H9 (cell line): ENCODE measurements at regions not wholly inside any gene's neighbourhood (a gene's known extent, or its start where the extent isn't known, plus 50 kb on each side); places are given as distances from the start of the nearest gene placed in this dataset.

ENCODE experiments used
- DNase-seq: peaks from one replicate; pipeline ENCODE4 v3.0.0-alpha.2; 2017
- H2AFZ ChIP-seq: one replicate; pipeline ENCODE4 v1.6.1; 2013; ENCODE audit warnings: mild to moderate bottlenecking, low read length, control low read depth, moderate library complexity
- H2AK5ac ChIP-seq: 2 replicates; pipeline ENCODE4 v1.6.1; 2013; ENCODE audit warnings: low read length, control low read depth, mixed read lengths; ENCODE audit not compliant: insufficient read length
- H2BK120ac ChIP-seq: one replicate; pipeline ENCODE4 v1.6.1; 2013; ENCODE audit warnings: low read depth, mild to moderate bottlenecking, low read length, control low read depth, inconsistent platforms; ENCODE audit not compliant: poor library complexity, severe bottlenecking
- H2BK12ac ChIP-seq: 2 replicates; pipeline ENCODE4 v1.6.1; 2013; ENCODE audit warnings: low read length, control low read depth, mixed read lengths, low read depth; ENCODE audit not compliant: insufficient read length
- H2BK15ac ChIP-seq: 2 replicates; pipeline ENCODE4 v1.6.1; 2013; ENCODE audit warnings: low read depth, low read length, control low read depth
- H2BK20ac ChIP-seq: one replicate; pipeline ENCODE4 v1.6.1; 2013; ENCODE audit warnings: low read depth, mild to moderate bottlenecking, low read length, control low read depth, inconsistent platforms; ENCODE audit not compliant: poor library complexity, severe bottlenecking
- H2BK5ac ChIP-seq: 2 replicates; pipeline ENCODE4 v1.6.1; 2013; ENCODE audit warnings: low read length, control low read depth, mixed read lengths; ENCODE audit not compliant: insufficient read length
- H3K14ac ChIP-seq: 2 replicates; pipeline ENCODE4 v1.6.1; 2013; ENCODE audit warnings: low read length, control low read depth; ENCODE audit not compliant: insufficient read depth
- H3K18ac ChIP-seq: 2 replicates; pipeline ENCODE4 v1.6.1; 2013; ENCODE audit warnings: low read depth, mild to moderate bottlenecking, mixed read lengths, low read length, control low read depth; ENCODE audit not compliant: insufficient read length
- H3K23ac ChIP-seq: 2 replicates; pipeline ENCODE4 v1.6.1; 2013; ENCODE audit warnings: low read length, control low read depth, mixed read lengths, low read depth; ENCODE audit not compliant: insufficient read length
- H3K23me2 ChIP-seq: 2 replicates; pipeline ENCODE4 v1.6.1; 2013; ENCODE audit warnings: low read depth, mild to moderate bottlenecking, mixed read lengths, low read length, control low read depth; ENCODE audit not compliant: insufficient read length, poor library complexity, severe bottlenecking
- H3K27ac ChIP-seq: 2 replicates; pipeline ENCODE4 v1.5.1; 2013; ENCODE audit warnings: low read length, control low read depth, mixed read lengths, low read depth; ENCODE audit not compliant: insufficient read length
- H3K27me3 ChIP-seq: 2 replicates; pipeline ENCODE4 v1.6.1; 2013; ENCODE audit warnings: low read length, control low read depth, inconsistent platforms; ENCODE audit not compliant: insufficient read depth
- H3K4ac ChIP-seq: 2 replicates; pipeline ENCODE4 v1.6.1; 2013; ENCODE audit warnings: low read depth, mild to moderate bottlenecking, control low read depth, inconsistent platforms, low read length, moderate library complexity
- H3K4me1 ChIP-seq: 2 replicates; pipeline ENCODE4 v1.6.1; 2013; ENCODE audit warnings: low read length, control low read depth, inconsistent platforms; ENCODE audit not compliant: insufficient read depth
- H3K4me2 ChIP-seq: 2 replicates; pipeline ENCODE4 v1.6.1; 2013; ENCODE audit warnings: low read length, control low read depth, mixed read lengths; ENCODE audit not compliant: insufficient read length, insufficient read depth
- H3K56ac ChIP-seq: 2 replicates; pipeline ENCODE4 v1.6.1; 2013; ENCODE audit warnings: low read depth, mild to moderate bottlenecking, mixed read lengths, low read length, control low read depth; ENCODE audit not compliant: insufficient read length
- H3K79me1 ChIP-seq: 2 replicates; pipeline ENCODE4 v1.6.1; 2013; ENCODE audit warnings: low read depth, mild to moderate bottlenecking, moderate library complexity, low read length, control low read depth, inconsistent platforms; ENCODE audit not compliant: insufficient read depth, poor library complexity, severe bottlenecking
- H3K79me2 ChIP-seq: 2 replicates; pipeline ENCODE4 v1.6.1; 2013; ENCODE audit warnings: low read length, control low read depth, inconsistent platforms; ENCODE audit not compliant: insufficient read depth
- H3K9ac ChIP-seq: 2 replicates; pipeline ENCODE4 v1.6.1; 2013; ENCODE audit warnings: low read length, control low read depth, mixed read lengths; ENCODE audit not compliant: insufficient read length; ENCODE audit errors: extremely low read depth
- H3K9me3 ChIP-seq: one replicate; pipeline ENCODE4 v1.6.1; 2013; ENCODE audit warnings: low read depth, low read length, inconsistent platforms; ENCODE audit not compliant: control insufficient read depth
- H3T11ph ChIP-seq: one replicate; pipeline ENCODE4 v1.6.1; 2013; ENCODE audit warnings: mild to moderate bottlenecking, low read length, control low read depth, inconsistent platforms
- H4K20me1 ChIP-seq: one replicate; pipeline ENCODE4 v1.6.1; 2013; ENCODE audit not compliant: control insufficient read depth, insufficient read length, insufficient read depth
- H4K5ac ChIP-seq: 2 replicates; pipeline ENCODE4 v1.6.1; 2013; ENCODE audit warnings: low read depth, mild to moderate bottlenecking, mixed read lengths, low read length, control low read depth; ENCODE audit not compliant: insufficient read length
- H4K8ac ChIP-seq: replicated peaks from 2 replicates; pipeline ENCODE4 v1.6.1; 2013; ENCODE audit warnings: low read length, control low read depth, mixed read lengths, low read depth; ENCODE audit not compliant: insufficient read length
- H4K91ac ChIP-seq: 2 replicates; pipeline ENCODE4 v1.6.1; 2013; ENCODE audit warnings: low read depth, mild to moderate bottlenecking, moderate library complexity, mixed read lengths, low read length, control low read depth; ENCODE audit not compliant: insufficient read length
- H3K27ac Mint-ChIP-seq, 3 experiments: 2 replicates in 2 of 3; 3 replicates in 1 of 3; pipeline ENCODE4 v1.8.0; 2020 to 2021; ENCODE audit warnings: mixed read lengths in 3 of 3, mild to moderate bottlenecking in 1 of 3, moderate library complexity in 1 of 3
- H3K27me3 Mint-ChIP-seq: 2 replicates; pipeline ENCODE4 v1.8.0; 2021; ENCODE audit warnings: low read depth, mild to moderate bottlenecking, moderate library complexity, mixed read lengths
- H3K36me3 Mint-ChIP-seq, 3 experiments: 2 replicates in 2 of 3; 3 replicates in 1 of 3; pipeline ENCODE4 v1.8.0; 2020 to 2021; ENCODE audit warnings: low read depth in 3 of 3, mixed read lengths in 3 of 3; ENCODE audit not compliant: insufficient read depth in 1 of 3
- H3K4me1 Mint-ChIP-seq, 2 experiments: 2 replicates each; pipeline ENCODE4 v1.8.0; 2020; ENCODE audit warnings: mixed read lengths in 2 of 2
- H3K4me3 Mint-ChIP-seq, 2 experiments: 2 replicates in 1 of 2; 3 replicates in 1 of 2; pipeline ENCODE4 v1.8.0; 2020 to 2021; ENCODE audit warnings: mild to moderate bottlenecking in 2 of 2, mixed read lengths in 2 of 2, moderate library complexity in 1 of 2
- H3K9me3 Mint-ChIP-seq, 2 experiments: 2 replicates in 1 of 2; 3 replicates in 1 of 2; pipeline ENCODE4 v1.8.0; 2020; ENCODE audit warnings: mild to moderate bottlenecking in 2 of 2, mixed read lengths in 2 of 2, moderate library complexity in 1 of 2
- WGBS: extraction: QIAGEN DNeasy Blood & Tissue Kit; methylation state at CpG from one replicate; pipeline ENCODE4 v1.1.7; 2013; ENCODE audit warnings: missing lambda C conversion rate, low lambda C conversion rate, mixed read lengths; ENCODE audit not compliant: insufficient read length; ENCODE audit errors: extremely low coverage; 5-methylcytosine and 5-hydroxymethylcytosine counted together
- TF ChIP-seq, protein P1 (sequence below): fragments of 200-600 bp; sonication (generic); conservative IDR thresholded peaks from 3 replicates; pipeline ENCODE4 v1.8.0; 2021; ENCODE audit warnings: antibody characterized with exemption, mild to moderate bottlenecking

DNA sequence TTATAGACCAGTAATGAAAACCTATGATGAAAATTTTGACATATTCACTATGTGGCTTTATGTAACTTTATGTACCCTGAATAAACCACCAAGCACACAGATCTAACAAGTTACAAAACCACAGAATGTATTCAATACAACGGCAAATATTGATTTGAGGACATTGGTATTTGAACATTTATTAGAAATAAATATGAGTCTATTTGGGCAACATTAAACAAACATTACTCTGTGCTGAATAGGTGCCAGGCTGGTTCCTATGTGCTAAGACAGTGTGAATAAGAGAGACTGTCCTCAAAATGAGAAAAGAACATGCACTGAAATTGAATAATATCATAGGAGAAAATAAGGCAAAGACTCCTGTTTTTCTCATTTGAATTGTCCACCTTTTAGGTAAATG, 1341.2 kb downstream of the PLA2G4A start:
- Histone ChIP-seq H2BK120ac (no peak overlapping the region), H3K23me2 (no peaks in the 10 kb centered on the region), H3K79me2 (no peaks in the 10 kb centered on the region), H2BK12ac (no peak overlapping the region), H3K14ac (no peak overlapping the region), H3K4ac (no peak overlapping the region), H3K4me2 (no peak overlapping the region), H3K9me3 (no peaks in the 10 kb centered on the region), H3T11ph (no peak overlapping the region), H3K27ac (no peak overlapping the region), H3K79me1 (no peaks in the 10 kb centered on the region), H2BK5ac (no peak overlapping the region), H4K91ac (no peak overlapping the region), H3K4me1 (no peaks in the 10 kb centered on the region), H2BK20ac (no peak overlapping the region), H4K5ac (no peak overlapping the region), H2BK15ac (no peak overlapping the region), H4K20me1 (no peaks in the 10 kb centered on the region), H2AFZ (no peak overlapping the region), H3K9ac (no peak overlapping the region), H2AK5ac (no peak overlapping the region), H4K8ac (no peak overlapping the region), H3K18ac (no peak overlapping the region), H3K23ac (no peak overlapping the region), H3K56ac (no peak overlapping the region), H3K27me3 (no peaks in the 10 kb centered on the region)
- WGBS: no CpG with 5 or more reads among the region's 1 CpG
- no peak overlapping the region for H3K27ac Mint-ChIP-seq
- H3K4me3 Mint-ChIP-seq: no peak overlapping the region
- H3K36me3 Mint-ChIP-seq: no peaks in the 10 kb centered on the region
- no peaks in the 10 kb centered on the region for H3K4me1 Mint-ChIP-seq
- DNase-seq: no peak
- no peaks in the 10 kb centered on the region for H3K9me3 Mint-ChIP-seq
- TF ChIP-seq, protein P1, sequence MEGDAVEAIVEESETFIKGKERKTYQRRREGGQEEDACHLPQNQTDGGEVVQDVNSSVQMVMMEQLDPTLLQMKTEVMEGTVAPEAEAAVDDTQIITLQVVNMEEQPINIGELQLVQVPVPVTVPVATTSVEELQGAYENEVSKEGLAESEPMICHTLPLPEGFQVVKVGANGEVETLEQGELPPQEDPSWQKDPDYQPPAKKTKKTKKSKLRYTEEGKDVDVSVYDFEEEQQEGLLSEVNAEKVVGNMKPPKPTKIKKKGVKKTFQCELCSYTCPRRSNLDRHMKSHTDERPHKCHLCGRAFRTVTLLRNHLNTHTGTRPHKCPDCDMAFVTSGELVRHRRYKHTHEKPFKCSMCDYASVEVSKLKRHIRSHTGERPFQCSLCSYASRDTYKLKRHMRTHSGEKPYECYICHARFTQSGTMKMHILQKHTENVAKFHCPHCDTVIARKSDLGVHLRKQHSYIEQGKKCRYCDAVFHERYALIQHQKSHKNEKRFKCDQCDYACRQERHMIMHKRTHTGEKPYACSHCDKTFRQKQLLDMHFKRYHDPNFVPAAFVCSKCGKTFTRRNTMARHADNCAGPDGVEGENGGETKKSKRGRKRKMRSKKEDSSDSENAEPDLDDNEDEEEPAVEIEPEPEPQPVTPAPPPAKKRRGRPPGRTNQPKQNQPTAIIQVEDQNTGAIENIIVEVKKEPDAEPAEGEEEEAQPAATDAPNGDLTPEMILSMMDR: no peak
- H3K27me3 Mint-ChIP-seq: no peaks in the 10 kb centered on the region
